Thyroid gland (tissue), 4 donors: ENCODE measurements at regions not wholly inside any gene's neighbourhood (a gene's known extent, or its start where the extent isn't known, plus 50 kb on each side); places are given as distances from the start of the nearest gene placed in this dataset.
"Not testable (repeated sequence)": the region's sequence is repeated elsewhere in the genome, so short reads cannot be mapped to it uniquely, and the experiment has no call there.

Experiments used
- POLR2A ChIP-seq, 2 donors: fragments of 450-650 bp; IDR thresholded peaks; one replicate each; pipeline ENCODE4 v1.6.1; 2017; ENCODE audit warnings: antibody characterized with exemption in 2 of 2, mild to moderate bottlenecking in 2 of 2, moderate library complexity in 1 of 2
- TF ChIP-seq, protein P1 (sequence below), 6 experiments: fragments of 200-600 bp in 3 of 6; fragments of 450-650 bp in 3 of 6; sonication (generic) in 3 of 6; IDR thresholded peaks; one replicate each; pipeline ENCODE4 v1.5.1; 2016 to 2019; ENCODE audit warnings: antibody characterized with exemption in 6 of 6, mild to moderate bottlenecking in 2 of 6, inconsistent platforms in 1 of 6, moderate library complexity in 1 of 6

DNA sequence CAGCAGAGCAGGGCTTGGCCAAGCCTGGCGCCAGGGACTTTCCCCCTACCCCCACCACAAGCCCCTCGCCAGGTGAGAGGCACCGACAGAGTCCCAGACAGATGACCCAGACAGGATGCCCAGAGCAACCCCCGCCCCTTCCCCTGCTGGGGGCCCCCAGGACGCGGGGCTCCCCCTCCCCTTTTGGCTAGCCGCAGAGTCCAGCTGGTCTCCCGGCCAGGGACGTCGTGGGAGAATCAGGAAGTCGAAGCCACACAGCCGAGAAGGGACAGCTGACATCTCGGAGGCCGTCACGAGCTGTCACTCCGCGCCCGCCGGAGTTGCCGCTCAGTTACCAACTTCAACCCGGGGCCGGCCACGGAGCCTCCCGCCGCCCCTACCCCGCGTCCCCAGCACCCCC is 84.6 kb upstream of the FRG2C start:
- TF ChIP-seq, protein P1, sequence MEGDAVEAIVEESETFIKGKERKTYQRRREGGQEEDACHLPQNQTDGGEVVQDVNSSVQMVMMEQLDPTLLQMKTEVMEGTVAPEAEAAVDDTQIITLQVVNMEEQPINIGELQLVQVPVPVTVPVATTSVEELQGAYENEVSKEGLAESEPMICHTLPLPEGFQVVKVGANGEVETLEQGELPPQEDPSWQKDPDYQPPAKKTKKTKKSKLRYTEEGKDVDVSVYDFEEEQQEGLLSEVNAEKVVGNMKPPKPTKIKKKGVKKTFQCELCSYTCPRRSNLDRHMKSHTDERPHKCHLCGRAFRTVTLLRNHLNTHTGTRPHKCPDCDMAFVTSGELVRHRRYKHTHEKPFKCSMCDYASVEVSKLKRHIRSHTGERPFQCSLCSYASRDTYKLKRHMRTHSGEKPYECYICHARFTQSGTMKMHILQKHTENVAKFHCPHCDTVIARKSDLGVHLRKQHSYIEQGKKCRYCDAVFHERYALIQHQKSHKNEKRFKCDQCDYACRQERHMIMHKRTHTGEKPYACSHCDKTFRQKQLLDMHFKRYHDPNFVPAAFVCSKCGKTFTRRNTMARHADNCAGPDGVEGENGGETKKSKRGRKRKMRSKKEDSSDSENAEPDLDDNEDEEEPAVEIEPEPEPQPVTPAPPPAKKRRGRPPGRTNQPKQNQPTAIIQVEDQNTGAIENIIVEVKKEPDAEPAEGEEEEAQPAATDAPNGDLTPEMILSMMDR (IDR thresholded peaks at IDR 0.05), result not testable (repeated sequence)
- TF ChIP-seq POLR2A (IDR thresholded peaks at IDR 0.05), result not testable (repeated sequence)
